Chondrocyte (in vitro differentiated cells): ENCODE measurements at regions not wholly inside any gene's neighbourhood (a gene's known extent, or its start where the extent isn't known, plus 50 kb on each side); places are given as distances from the start of the nearest gene placed in this dataset.

ENCODE experiments used
- DNase-seq: peaks from one replicate; pipeline ENCODE4 v3.0.0; 2021; ENCODE audit warnings: mixed read lengths, low spot score
- H3K27ac Mint-ChIP-seq: one replicate; pipeline ENCODE4 v1.8.0; 2021; ENCODE audit warnings: mild to moderate bottlenecking, moderate library complexity, mixed read lengths; ENCODE audit not compliant: unreplicated experiment
- H3K27me3 Mint-ChIP-seq: 2 replicates; pipeline ENCODE4 v1.8.0; 2021; ENCODE audit warnings: low read depth, mixed read lengths
- H3K36me3 Mint-ChIP-seq: 2 replicates; pipeline ENCODE4 v1.8.0; 2021; ENCODE audit warnings: low read depth, mixed read lengths
- H3K4me1 Mint-ChIP-seq: 2 replicates; pipeline ENCODE4 v1.8.0; 2021; ENCODE audit warnings: low read depth, mild to moderate bottlenecking, mixed read lengths
- H3K4me3 Mint-ChIP-seq: one replicate; pipeline ENCODE4 v1.8.0; 2021; ENCODE audit warnings: mild to moderate bottlenecking, moderate library complexity, mixed read lengths; ENCODE audit not compliant: unreplicated experiment
- H3K9me3 Mint-ChIP-seq: 2 replicates; pipeline ENCODE4 v1.8.0; 2021; ENCODE audit warnings: low read depth, mixed read lengths
- CTCF ChIP-seq: fragments of 200-600 bp; sonication (generic); IDR thresholded peaks from 2 replicates; pipeline ENCODE4 v1.5.0; 2021; ENCODE audit warnings: antibody characterized with exemption, mild to moderate bottlenecking, moderate library complexity

- Mint-ChIP-seq H3K36me3 (no peaks in the 10 kb centered on the region), H3K4me1 (no peaks in the 10 kb centered on the region), H3K27ac (no peak overlapping the region), H3K27me3 (peaks cover 11% of the 10 kb centered on the region), H3K9me3 (no peaks in the 10 kb centered on the region), H3K4me3 (no peak overlapping the region)
- no peak for TF ChIP-seq CTCF
- peak; percentile 58 for DNase-seq
Observed at GRCh38 chr10:131841131-131841660, 59.6 kb upstream of the PPP2R2D start.

- H3K4me3 Mint-ChIP-seq = no peak overlapping the region
- TF ChIP-seq CTCF = no peak
- H3K4me1 Mint-ChIP-seq = no peaks in the 10 kb centered on the region
- H3K27ac Mint-ChIP-seq = no peak overlapping the region
- H3K36me3 Mint-ChIP-seq = no peaks in the 10 kb centered on the region
- DNase-seq = peak; percentile 85
- H3K27me3 Mint-ChIP-seq = peaks cover 11% of the 10 kb centered on the region
- no peaks in the 10 kb centered on the region for H3K9me3 Mint-ChIP-seq
Observed at GRCh38 chr10:131841661-131842139, 59.1 kb upstream of the PPP2R2D start.

- no peak overlapping the region for H3K4me3 Mint-ChIP-seq
- peaks cover 11% of the 10 kb centered on the region for H3K27me3 Mint-ChIP-seq
- no peak for TF ChIP-seq CTCF
- no peaks in the 10 kb centered on the region for H3K9me3 Mint-ChIP-seq
- no peak overlapping the region for H3K27ac Mint-ChIP-seq
- peak; percentile 80 for DNase-seq
- H3K36me3 Mint-ChIP-seq = no peaks in the 10 kb centered on the region
- no peaks in the 10 kb centered on the region for H3K4me1 Mint-ChIP-seq
Observed at GRCh38 chr10:131842351-131843088, 58.3 kb upstream of the PPP2R2D start.

- Mint-ChIP-seq H3K27me3 (peaks cover 9% of the 10 kb centered on the region), H3K27ac (no peak overlapping the region), H3K4me3 (no peak overlapping the region), H3K36me3 (no peaks in the 10 kb centered on the region), H3K4me1 (no peaks in the 10 kb centered on the region), H3K9me3 (no peaks in the 10 kb centered on the region)
- DNase-seq = no peak
- TF ChIP-seq CTCF = no peak
Observed at GRCh38 chr10:131843089-131843595, 57.7 kb upstream of the PPP2R2D start.

GRCh38 chr10:131843881-131844284 lies 56.9 kb upstream of the PPP2R2D start:
- no peak overlapping the region for H3K4me3 Mint-ChIP-seq
- H3K27ac Mint-ChIP-seq = no peak overlapping the region
- DNase-seq = peak; percentile 86
- no peaks in the 10 kb centered on the region for H3K36me3 Mint-ChIP-seq
- no peaks in the 10 kb centered on the region for H3K4me1 Mint-ChIP-seq
- H3K27me3 Mint-ChIP-seq = peaks cover 5% of the 10 kb centered on the region
- H3K9me3 Mint-ChIP-seq = no peaks in the 10 kb centered on the region
- no peak for TF ChIP-seq CTCF
